NCI-H526 (cell line): ENCODE measurements at regions not wholly inside any gene's neighbourhood (a gene's known extent, or its start where the extent isn't known, plus 50 kb on each side); places are given as distances from the start of the nearest gene placed in this dataset.

ENCODE experiments used
- DNase-seq, 2 experiments: peaks; one replicate each; lab custom pipeline; 2025; lab: John Stamatoyannopoulos, UW

DNA sequence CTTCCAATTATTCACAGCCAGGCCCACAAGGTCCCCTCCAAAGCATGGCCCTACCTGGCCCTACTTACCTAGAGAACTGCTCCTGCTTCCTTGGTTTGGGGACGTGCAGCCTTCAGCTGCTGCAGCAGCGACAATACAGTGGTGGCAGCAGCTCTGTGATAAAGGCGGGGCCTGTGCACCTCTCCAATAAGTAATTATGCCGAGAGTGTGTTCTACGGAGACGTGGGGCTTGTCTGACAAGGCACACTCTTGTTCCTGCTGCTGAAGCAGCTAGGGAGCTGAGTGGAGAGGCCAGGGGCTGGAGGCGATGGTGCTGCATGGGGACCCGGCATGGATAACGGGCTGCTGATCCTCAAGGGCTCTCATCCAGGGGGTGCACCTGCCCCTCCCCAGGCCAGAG, 98.0 kb upstream of the THY1 start:
- DNase-seq: peak in 1 of 2 experiments; percentile 49

DNA sequence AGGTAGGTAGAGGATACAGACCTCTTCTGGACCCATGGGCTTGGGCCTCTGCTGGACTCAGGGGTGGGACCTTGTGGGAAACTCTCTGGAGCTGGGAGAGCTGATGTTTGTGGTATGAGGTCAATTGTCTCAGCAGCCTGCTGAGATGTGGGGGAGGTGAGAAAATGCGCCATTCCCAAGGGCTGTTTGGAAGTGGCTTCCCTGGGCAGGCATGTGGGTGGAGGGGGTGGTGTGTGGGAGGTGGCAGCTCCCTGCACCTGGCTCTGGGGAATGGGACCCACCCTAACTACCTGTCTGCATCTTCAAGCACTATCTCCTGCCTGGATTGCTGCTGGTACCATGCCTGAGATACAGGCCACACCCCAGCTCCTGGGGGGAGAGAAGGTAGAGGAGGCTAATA, 97.4 kb upstream of the THY1 start:
- peak in 1 of 2 experiments; percentile 47 for DNase-seq

DNA sequence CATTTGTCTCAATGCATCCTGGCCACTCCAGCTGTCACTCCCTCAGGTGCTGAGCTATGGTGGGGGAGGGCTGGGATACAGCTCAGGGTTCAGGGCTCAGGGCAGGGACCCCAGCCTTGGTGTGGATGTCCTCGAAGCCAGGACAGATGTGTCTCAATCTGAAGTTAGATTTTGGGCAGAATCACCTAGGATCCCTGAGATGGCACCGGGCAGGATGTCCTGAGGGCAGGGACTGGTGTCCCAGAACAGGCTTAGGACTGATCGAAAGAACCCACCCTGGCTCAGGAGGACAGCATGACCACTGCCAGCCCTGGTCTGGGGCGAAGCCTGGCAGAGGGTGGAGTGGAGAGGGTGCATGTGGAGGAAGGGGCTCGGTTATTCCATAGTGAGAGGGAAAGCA, 96.8 kb upstream of the THY1 start:
- DNase-seq: no peak

DNA sequence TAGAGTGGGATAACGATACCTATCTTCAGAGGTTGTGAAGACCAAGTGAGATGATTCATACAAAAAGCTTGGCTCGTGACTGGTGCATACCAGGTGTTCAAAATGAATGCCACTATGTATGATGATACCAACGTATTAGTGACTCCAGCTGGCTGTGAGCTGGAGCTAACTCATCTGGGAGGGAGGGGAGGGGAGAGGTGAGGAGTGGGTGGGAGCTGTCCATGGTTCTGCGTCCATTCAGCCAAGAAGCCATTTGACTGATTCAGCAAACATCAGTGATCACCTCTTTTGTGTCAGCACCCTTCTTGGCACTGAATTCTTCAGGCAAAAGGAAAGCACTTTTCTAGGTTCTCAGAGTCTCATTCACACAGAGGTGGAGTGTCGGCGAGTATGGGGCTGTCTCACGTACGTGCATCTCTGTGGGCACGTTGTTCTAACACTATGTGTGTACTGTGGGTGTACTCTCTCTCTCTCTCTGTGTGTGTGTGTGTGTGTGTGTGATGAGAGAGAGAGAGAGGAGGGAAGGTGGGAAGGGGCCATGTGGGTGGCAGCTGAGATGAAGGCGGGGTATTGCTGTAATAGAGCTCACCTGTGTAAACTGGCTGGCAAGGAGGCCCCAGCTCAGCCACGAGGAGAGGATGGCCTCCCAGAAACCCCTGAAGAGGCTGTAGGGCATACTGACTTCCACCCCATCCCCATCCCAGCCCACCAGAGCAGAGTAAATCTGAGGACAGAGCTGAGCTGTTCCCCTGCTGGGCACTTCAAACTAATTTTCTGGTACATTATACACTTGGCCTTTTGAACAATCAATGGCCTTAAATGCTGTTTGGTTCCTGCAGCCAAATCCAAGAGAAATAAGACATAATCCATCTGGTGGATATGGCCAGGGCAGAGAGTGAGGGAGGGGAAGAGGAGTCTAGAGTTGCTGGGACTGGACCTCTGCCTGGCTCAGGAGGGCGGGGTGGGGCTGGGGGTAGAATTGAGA, 96.1 kb upstream of the THY1 start:
- no peak for DNase-seq

DNA sequence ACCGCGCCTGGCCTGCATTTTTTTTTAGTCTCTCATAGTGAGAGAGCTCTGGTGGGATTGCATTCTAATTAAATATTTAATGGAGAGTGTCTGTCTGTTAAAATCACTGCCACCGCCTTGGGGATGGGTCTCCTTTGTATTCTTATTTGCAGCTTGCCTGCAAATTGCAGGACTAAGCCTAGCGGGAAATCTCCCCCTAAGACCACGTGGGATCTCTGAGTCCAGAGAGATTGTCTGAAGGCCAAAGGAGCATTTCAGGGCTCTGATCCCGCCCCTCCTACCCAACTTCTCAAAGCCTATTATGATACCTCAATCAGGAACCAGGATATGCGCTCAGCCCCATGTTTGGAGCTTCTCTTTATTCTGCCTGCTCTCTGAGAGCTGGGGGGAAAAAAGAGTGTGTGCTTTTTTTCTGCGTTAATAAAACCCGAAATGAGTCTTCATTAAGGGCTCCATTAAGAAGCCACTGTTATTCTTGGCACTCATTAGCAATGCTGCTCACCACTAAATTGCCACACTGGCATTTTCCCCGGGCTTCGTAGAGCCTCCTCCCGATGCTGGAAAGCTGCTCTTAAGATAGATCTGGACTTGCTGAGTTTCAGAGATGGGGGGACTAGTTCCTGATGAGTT, 92.9 kb upstream of the THY1 start:
- no peak for DNase-seq

DNA sequence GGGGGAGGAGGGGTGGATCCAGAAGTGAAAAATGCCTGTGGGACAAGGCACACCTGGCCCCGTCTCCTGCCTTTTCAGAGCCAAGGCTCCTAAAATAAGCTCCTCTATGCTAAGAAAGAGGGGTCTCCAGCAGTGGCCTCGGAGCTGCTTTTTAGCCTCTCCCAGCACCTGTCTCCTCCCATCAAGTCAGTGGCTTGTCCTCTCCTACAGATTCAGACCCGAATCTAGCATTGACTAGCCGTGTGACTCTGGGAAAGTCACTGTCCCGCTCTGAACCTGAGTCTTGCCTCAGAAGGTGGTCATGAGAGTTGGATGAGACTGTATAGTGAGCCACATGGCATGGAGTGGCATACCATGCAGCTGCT, 90.8 kb upstream of the THY1 start:
- DNase-seq: no peak

DNA sequence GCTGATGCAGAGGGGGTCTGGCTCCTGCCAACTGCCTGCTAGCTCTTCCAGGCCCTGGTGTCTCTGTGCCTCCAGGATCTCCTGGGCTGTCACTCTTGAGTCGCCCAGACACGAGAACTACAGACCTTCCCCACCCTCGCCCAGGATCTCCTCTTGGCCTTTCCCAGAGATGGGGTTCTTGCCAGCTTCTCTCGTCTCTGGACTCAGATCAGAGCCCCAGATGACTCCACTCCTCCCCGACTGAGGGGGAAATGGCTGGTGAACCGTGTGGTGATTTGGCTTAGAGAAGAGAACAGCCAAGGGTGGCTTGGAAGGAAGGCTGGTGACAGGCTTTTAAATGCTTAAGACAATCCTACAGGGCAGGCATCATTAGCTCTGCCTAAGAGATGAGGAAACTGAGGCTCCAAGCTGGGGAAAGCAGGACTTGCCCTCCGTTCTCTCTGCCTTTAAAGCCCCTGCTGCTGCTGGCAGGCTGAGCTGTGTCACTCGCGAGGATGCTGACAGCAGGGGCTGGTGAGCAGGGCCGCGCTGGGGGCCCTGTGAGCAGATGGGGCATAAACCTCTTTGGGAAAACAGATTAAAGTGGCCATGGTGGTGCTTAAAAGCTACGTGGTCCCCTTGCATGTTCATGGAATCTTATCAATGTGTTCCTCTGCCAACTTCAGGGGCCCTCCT, 90.3 kb upstream of the THY1 start:
- DNase-seq: no peak

DNA sequence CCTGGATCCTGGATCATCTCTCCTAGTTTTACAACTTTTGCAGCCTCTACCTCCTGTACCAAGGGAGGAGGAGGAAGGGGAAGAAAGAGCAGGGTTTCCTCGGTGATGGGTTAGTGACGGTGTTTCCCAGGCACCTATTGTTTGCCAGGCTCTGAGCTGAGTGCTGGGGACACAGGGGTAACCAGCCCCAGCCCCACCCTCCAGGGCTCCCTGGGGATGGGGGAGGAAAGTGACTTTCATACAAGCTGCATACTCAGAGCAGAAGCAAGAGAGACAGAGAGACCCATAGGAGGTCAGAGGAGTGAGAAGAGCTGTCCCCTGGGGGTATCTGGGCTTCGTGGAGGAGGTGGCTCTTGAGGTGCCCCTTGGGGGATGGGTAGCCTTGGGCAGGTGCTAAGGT, 89.4 kb upstream of the THY1 start:
- DNase-seq: no peak

DNA sequence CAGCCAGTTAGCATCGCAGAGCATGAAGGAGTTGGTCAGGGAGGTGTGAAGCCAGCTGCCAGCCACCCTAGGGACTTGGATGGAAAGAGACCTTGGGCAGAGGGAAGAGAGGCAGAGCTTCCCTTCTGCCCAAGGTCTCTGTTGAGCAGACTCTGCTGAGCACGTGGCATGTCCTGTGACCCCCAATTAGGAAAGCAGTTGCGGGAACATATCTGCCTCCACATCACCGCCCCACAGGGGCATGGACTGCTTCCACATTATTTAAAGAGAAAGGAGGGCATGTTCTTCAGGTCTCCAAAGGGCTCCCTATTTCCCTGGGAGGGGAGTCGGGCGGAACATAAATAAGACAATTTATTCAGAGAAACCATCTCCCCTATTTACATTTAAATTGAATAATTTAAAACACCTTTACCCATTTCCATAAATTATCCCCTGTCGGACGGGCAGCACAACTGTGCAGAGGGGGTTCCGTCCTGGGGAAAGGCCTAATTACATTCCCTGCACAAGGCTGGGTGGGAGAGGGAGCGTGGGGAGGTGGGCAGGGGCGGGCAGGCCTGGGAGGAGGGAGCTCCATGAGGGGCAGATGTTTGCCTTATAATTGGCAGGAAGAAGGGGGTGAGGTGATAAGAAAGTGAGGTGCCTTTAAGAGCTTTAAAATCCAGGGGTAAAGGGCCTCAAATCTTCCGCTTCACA, 88.8 kb upstream of the THY1 start:
- DNase-seq: no peak

DNA sequence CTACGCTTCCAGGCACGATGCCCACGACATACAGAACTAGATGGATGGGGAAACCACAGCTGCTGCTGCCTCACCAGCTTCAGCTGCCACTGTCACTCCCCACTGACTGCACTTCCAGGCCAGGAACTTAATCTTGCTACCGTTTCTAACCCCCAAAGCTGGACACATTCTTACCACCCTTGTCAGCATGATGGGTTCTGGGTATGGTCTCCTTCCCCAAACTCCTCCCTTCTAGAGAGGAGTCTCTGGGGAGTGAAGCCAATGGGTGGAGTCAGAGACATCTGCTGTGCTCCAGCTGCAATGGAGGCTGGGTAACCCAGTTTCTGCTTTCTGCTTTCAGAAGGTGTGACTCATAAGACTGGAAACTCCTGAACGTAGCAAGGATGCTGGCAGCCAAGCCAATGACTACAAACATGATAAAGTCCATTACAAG, 87.0 kb upstream of the THY1 start:
- no peak for DNase-seq

DNA sequence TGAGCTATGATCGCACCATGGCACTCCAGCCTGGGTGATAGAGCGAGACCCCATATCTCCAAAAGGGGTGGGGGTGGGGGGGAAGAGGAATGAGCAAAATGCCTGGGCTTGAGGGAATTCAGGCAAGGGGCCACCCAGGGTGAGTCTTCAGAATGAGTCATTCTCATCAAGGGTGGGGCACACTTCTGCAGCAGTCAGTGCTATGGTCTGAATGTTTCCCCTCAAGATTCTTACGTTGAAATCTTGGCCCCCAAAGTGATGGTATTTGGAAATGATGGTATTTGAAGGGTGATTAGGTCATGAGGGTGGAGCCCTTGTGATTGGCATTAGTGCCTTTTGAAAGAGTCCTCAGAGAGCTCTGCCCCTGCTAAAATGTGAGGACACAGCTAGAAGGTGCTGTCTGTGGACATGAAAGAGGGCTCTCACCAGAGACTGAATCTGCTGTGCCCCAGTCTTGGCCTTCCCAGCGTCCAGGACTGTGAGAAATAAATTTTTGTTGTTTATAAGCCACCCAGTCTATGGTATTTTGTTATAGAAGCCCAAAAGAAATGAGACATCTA, 86.4 kb upstream of the THY1 start:
- no peak for DNase-seq

DNA sequence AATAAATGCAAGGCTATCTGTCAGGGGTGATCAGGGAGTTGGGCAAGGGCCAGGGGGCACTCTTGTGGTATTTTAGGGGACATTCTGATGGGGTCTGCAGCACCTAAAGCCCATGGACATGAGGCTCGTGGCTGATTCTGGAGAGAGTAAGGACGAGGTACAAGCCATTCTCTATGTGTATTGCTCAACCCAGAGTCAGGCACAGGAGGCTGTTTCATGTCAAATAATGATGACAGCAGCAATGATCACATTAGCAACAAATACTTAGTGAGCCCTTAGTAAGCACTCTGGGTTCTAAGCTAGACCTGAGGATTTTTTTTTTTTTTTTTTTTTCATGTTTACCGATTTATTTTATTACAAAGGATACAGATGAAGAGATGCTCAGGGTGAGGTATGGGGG, 83.5 kb upstream of the THY1 start:
- DNase-seq: no peak

DNA sequence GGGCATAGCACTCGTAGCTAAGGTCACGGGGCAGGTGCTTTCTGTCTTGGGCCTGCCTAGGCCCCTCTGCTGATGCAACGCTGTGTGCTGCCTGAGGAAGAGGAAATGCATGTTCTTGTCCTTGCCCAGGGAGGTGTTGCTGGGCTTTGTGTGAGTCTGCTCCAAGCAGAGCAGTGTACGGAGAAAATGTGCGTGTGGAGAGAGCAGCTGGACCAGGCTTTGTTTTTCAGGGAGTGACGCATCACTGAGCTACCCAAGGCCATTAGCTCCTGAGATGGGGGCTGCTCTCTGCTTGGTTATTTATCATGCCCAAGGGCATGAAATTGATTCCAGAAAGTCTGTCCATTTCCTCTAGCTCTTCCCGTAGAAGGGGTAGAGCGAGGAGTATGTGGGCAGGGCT, 82.9 kb upstream of the THY1 start:
- DNase-seq: no peak

DNA sequence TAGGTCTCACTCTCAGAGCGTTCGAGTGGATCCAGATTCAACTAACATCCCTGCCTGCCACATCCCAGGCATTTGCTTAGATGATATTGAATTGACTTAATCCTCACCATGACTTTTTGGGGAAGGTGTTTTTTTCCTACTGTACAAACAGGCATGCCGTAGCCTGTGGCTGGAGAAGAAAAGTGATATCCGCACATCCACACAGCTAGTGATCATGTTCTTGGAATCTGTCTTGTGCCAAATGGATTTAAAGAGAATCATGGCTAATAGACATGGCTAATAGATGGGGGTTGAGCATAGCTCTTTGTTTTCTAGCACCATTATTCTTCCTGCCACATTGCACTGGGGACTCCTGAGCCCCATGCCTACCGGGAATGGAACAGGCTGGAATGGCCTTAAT, 82.1 kb upstream of the THY1 start:
- no peak for DNase-seq

DNA sequence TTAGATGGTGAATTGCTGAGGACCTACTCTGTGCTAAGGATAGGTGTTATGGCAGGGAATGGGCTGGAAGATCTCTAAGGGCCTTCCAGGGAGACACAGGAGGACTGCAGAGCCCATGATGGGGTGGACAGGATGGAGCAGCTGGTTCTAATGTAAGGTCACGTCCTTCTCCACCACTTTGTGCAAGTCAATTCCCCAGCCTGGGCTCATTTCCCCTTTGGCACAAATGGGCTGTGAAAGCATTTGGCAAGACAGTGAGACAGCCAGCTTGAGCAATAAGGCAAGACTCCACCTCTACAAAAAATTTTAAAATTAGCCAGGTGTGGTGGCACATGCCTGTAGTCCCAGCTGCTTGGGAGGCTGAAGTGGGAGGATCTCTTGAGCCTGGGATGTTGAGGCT, 81.4 kb upstream of the THY1 start:
- no peak for DNase-seq

DNA sequence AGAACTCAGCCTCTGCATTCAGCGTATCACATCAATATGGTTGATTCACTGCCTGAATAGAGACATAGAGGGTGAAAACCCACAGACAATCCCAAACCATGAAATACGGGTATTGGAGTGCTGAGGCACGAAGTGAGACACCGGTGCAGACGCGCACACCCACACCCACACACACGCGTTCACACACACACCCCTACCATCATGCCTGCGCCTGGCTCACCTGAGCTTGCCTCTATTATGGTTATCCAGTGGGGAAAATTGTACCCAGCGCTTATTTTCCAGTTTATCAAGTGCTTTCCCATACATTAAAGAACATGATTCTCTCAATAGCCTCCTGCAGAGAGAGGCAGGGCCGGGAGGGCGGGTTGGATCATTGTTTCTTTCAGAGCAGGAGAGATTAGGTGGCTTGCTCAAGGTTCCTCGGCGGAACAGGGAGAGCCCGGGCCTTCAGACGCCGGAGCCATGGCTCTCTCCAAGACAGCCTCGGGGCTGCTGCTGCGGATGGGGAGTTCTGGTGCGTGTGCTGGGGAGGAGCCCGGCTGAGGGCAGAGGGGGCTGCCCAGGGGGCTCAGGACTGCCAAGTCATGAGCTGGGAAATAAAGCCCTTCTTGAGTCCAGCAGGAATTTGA, 78.9 kb upstream of the THY1 start:
- DNase-seq: no peak

DNA sequence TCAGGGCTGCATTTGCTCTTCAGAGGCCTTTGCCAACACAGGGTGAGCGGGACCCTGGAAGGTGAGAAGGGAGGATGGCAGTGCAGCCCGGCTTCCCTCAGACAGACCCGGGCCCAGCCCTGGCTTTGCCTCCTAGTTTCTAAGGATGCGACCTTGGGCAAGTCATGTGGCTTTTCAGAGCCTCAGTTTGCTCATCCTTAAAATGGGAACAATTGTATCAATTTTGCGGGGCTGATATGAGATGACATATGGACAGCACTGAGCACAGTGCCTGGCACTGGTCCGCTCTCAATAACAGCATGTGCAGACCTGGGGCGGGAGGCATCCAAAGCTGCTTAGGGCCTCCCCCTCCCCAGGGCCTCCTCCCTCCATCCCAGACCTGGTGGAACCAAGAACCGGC, 74.7 kb upstream of the THY1 start:
- no peak for DNase-seq

DNA sequence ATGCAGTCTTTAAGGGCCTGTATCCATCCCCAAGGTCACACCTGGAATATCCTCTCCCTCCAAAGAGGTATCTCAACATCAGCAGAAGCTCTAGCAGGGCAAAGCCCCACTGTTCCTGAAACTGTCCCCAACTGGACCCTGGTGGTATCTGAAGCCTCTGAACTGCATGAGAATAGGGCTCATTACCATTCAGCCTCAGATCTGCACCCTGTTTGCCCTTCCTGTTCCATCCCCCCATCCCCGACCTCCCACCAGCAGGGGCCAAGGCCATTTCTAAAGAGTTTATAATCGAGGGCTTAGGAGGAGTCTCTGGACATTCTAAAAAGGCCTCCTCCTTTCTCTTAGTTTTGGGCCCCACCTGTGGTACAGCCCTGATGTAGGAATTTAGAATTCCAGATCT, 74.0 kb upstream of the THY1 start:
- no peak for DNase-seq

DNA sequence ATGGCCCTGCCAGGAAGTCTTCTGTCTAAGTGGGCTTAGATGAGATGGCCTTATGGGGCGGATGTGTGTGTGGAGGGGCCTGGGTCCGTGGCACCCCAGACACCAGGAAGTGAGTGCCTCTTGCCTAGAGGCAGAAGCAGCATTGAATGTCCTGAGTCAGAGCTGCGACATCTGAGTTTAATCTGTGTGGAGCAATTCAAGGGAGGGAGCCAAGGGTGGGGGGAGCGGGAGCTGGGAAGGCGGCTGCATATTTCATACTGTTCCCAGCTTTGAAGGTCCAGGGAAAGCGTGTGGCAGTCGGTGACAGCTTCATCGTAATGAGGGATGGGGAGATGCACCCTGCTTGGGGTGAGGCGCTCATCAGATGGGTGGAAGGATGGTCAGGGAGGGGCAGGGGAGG, 73.5 kb upstream of the THY1 start:
- DNase-seq: no peak

DNA sequence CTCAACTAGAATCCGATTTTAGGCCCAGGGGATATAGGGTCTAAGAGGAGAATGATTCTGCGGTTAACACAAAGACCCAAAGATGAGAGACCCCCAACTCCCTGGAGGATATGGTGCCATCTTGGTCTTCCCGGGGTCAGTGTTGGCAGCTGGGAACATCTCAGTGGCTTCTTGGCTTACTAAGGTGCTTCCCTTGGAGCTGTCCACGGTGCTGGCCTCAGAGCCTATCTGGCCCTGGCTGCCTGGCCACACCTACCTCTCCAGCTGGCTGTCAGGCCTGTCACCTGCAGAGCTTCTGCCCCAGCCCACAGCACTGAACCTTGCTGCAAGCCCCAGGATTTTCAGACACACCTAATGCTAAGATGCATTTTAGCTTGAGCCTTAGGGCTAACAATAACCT, 70.7 kb upstream of the THY1 start:
- no peak for DNase-seq

DNA sequence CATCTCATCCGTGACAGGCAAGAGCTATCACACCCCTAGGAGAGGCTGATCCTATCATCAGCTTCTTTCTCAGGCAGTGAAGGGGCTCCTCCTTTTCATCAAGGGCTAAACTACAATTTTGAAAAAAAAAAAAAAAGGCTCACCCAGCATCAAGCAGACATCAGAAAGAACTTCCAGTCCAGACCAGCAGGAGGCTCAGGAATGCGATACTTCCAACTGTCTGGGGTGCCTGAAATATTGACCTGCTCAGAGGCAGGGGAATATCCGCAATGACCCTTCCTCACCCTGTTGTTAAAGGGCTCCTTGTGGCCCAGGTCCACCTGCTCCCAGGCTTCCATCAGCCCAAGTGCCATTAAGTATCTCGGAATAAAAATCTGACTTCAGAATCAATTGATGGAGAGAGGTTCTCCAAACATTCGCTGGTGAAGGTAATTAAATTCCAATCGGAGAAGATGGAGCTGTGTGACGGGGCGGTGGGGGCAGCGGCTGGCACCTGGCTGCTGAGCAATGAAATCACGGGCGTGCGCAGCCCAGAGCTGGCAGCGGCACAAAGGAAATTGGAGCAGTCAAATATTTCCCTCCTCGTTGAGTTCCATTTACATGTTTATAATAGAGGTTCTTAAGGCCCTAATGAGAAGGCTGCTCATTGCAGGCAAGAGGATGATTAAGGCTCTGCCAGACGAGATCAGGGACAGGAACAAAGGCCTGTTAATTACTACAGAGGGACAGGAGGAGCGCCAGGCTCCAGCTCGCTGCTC, 69.0 kb upstream of the THY1 start:
- DNase-seq: peak; percentile 56 to 78
